NCI-H2227 (cell line): ENCODE measurements at regions not wholly inside any gene's neighbourhood (a gene's known extent, or its start where the extent isn't known, plus 50 kb on each side); places are given as distances from the start of the nearest gene placed in this dataset.

Experiments used
- DNase-seq: peaks from one replicate; lab custom pipeline; 2025; ENCODE audit not compliant: unreplicated experiment; lab: John Stamatoyannopoulos, UW

- no peak for DNase-seq
These were observed 130.3 kb upstream of the STXBP6 start for GRCh38 chr14:25180221-25180620.

- DNase-seq, result no peak
These were observed 128.3 kb upstream of the STXBP6 start for GRCh38 chr14:25178255-25178654.

GRCh38 chr14:25150934-25151790 is 101.2 kb upstream of the STXBP6 start:
- peak; percentile 60 for DNase-seq

GRCh38 chr14:25150401-25150800 is 100.5 kb upstream of the STXBP6 start:
- no peak for DNase-seq

GRCh38 chr14:25140411-25140810 is 90.5 kb upstream of the STXBP6 start:
- DNase-seq, result no peak

GRCh38 chr14:25136811-25137210 is 86.9 kb upstream of the STXBP6 start:
- DNase-seq, result no peak

GRCh38 chr14:25134184-25134583 is 84.2 kb upstream of the STXBP6 start:
- no peak for DNase-seq

GRCh38 chr14:25132732-25133422 is 82.9 kb upstream of the STXBP6 start:
- DNase-seq, result peak; percentile 84

- no peak for DNase-seq
These were observed 82.1 kb upstream of the STXBP6 start for GRCh38 chr14:25132094-25132493.

GRCh38 chr14:25122843-25123242 is 72.9 kb upstream of the STXBP6 start:
- DNase-seq, result no peak

GRCh38 chr14:25122211-25122610 is 72.3 kb upstream of the STXBP6 start:
- DNase-seq, result no peak

- DNase-seq, result no peak
These were observed 71.6 kb upstream of the STXBP6 start for GRCh38 chr14:25121337-25122129.

- no peak for DNase-seq
These were observed 70.3 kb upstream of the STXBP6 start for GRCh38 chr14:25120261-25120660.

- DNase-seq, result no peak
These were observed 68.7 kb upstream of the STXBP6 start for GRCh38 chr14:25118671-25119070.

- DNase-seq, result no peak
These were observed 67.4 kb upstream of the STXBP6 start for GRCh38 chr14:25117342-25117741.

GRCh38 chr14:25116607-25117006 is 66.7 kb upstream of the STXBP6 start:
- DNase-seq, result no peak

- no peak for DNase-seq
These were observed 63.4 kb upstream of the STXBP6 start for GRCh38 chr14:25113394-25113793.

- DNase-seq, result no peak
These were observed 61.2 kb upstream of the STXBP6 start for GRCh38 chr14:25111061-25111601.

- no peak for DNase-seq
These were observed 60.2 kb upstream of the STXBP6 start for GRCh38 chr14:25110106-25110505.

- peak; percentile 59 for DNase-seq
These were observed 59.0 kb upstream of the STXBP6 start for GRCh38 chr14:25108959-25109358.

GRCh38 chr14:25108291-25108690 is 58.3 kb upstream of the STXBP6 start:
- no peak for DNase-seq
